ENCODE measurements at regions not wholly inside any gene's neighbourhood (a gene's known extent, or its start where the extent isn't known, plus 50 kb on each side); places are given as distances from the start of the nearest gene placed in this dataset.

DNA sequence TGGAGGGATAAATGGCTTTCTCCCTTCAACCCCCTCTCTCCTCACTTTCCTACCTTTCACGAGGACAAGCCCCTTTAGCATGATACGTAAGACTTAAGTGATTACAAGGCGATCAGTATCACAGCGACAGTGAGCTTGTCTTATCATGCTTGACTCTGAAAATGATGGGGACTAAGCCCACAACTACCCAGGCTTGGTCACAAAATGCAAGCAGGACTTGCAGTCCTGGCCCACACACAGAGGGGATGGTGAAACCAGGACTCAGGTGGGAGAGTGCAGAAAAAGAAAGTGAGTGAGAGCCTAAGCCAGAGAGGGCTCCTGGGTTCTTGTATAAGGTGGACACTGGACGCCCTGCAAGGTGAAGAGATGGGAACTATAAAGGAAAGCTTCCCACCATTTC, 95.7 kb upstream of the ARL4C start:
- H3K4me3 ChIP-seq = no peak overlapping the region
- DNase-seq (no peak), ATAC-seq (no peak)
- H3K4me1 ChIP-seq = no peaks in the 10 kb centered on the region
- no peaks in the 10 kb centered on the region for H3K27me3 ChIP-seq
- 84% methylated on average over 5 of the region's 5 CpGs for WGBS (ENCODE audit: insufficient coverage, low coverage, low lambda C conversion rate, missing lambda C conversion rate)
- H3K27ac ChIP-seq = no peak overlapping the region
- H3K36me3 ChIP-seq = no peaks in the 10 kb centered on the region
- no peak for TF ChIP-seq POLR2A (IDR thresholded peaks at IDR 0.05)
- no peak for TF ChIP-seq CTCF (IDR thresholded peaks at IDR 0.05)
- no peaks in the 10 kb centered on the region for H3K9me3 ChIP-seq
- intact Hi-C loops (cut with DNase I) = no loop called here

DNA sequence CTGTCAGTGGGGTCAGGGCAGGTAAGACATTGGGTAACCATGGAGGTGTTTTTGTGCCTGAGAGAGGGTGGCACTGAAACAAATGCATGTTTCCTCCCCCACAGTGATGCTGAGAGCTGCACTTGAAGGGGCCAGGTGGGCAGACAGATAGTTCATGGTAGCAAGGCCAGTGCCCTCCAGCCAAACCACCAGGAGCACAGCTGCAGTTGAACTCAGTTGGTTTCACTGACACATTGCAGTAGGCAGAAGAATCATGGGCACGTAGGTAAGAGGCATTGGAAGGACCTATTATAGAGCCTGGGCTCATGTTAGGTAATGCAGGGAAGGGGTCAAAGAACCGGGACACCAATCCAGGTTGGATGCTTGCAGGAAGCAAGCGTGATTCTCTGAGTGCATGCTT, 93.2 kb upstream of the ARL4C start:
- Histone ChIP-seq H3K36me3 (no peaks in the 10 kb centered on the region), H3K4me3 (no peak overlapping the region), H3K27ac (no peak overlapping the region), H3K9me3 (no peaks in the 10 kb centered on the region), H3K4me1 (no peaks in the 10 kb centered on the region), H3K27me3 (no peaks in the 10 kb centered on the region)
- ATAC-seq = no peak
- intact Hi-C loops (cut with DNase I) = no loop called here
- no peak for DNase-seq
- TF ChIP-seq CTCF (IDR thresholded peaks at IDR 0.05) (no peak), POLR2A (IDR thresholded peaks at IDR 0.05) (no peak)
- 67% methylated on average over 1 of the region's 3 CpGs for WGBS (ENCODE audit: insufficient coverage, low coverage, low lambda C conversion rate, missing lambda C conversion rate)

GRCh38 chr2:234588054-234588430, 91.2 kb upstream of the ARL4C start:
- intact Hi-C loops (cut with DNase I) = no loop called here
- no peak overlapping the region for H3K4me3 ChIP-seq
- no peaks in the 10 kb centered on the region for H3K4me1 ChIP-seq
- ATAC-seq = no peak
- H3K9me3 ChIP-seq = no peaks in the 10 kb centered on the region
- H3K36me3 ChIP-seq = no peaks in the 10 kb centered on the region
- no peak for DNase-seq
- no peaks in the 10 kb centered on the region for H3K27me3 ChIP-seq
- WGBS (ENCODE audit: insufficient coverage, low coverage, low lambda C conversion rate, missing lambda C conversion rate) = 90% methylated on average over 4 of the region's 4 CpGs
- TF ChIP-seq POLR2A (IDR thresholded peaks at IDR 0.05) (no peak), CTCF (IDR thresholded peaks at IDR 0.05) (no peak)
- H3K27ac ChIP-seq = no peak overlapping the region

DNA sequence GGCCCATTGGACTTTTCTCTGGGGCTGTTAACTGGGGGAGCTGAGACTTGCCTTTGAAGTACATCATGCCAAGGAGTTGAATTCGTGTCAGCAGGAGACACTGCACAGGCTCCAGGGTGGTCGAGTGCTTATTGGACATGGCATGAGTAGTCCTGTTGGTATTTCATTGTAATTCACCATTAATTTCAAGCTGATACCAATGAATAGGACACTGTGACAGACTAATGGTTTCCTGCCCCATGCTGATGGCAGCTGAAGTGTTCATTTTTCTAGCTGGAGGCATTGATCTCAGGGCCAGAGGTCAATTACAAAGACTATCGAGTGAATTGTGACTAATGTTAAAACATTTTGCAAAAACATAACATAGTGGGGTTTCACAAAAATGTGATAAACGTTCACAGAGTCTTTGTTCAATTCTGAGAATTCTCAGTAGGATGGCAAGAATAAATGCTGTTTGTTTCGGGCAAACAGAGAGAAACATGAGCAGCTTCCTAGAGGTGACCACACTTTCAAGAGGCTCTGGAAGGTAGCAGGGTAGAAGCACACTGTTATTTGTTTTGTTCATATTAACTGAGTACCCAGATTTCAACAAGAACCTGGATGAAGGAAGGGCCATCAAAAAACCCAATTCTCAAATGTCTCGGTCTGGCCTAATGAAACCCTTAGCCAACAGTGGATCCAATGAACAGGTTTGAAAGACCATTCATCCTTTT, 90.6 kb upstream of the ARL4C start:
- Histone ChIP-seq H3K27me3 (no peaks in the 10 kb centered on the region), H3K9me3 (no peaks in the 10 kb centered on the region), H3K27ac (no peak overlapping the region), H3K4me3 (no peak overlapping the region), H3K4me1 (no peaks in the 10 kb centered on the region), H3K36me3 (no peaks in the 10 kb centered on the region)
- intact Hi-C loops (cut with DNase I) = no loop called here
- no peak for TF ChIP-seq CTCF (IDR thresholded peaks at IDR 0.05)
- no peak for TF ChIP-seq POLR2A (IDR thresholded peaks at IDR 0.05)
- WGBS (ENCODE audit: insufficient coverage, low coverage, low lambda C conversion rate, missing lambda C conversion rate) = 60% methylated on average over 4 of the region's 6 CpGs
- ATAC-seq (no peak), DNase-seq (no peak)

DNA sequence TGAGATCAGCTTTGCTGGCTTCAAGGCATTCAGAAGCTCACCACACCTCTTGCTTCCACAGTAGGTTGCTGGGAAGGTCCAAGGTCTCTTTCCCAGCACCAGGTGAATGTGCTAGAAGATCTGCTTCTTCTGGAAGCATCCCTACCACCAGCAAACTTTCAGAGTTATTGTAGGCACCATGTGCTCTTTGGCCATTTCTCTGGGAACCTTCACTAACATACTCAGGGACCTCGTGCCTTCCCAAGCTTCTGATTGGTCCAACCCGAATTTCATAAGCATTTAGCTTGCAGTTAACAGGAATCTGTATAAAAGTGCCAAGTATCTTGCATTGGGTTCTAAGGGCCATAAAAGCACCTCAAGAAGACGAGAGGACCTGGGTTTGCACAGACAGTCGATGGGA, 86.5 kb upstream of the ARL4C start:
- H3K9me3 ChIP-seq = no peaks in the 10 kb centered on the region
- TF ChIP-seq POLR2A (IDR thresholded peaks at IDR 0.05) = no peak
- no peak for TF ChIP-seq CTCF (IDR thresholded peaks at IDR 0.05)
- 74% methylated on average over 3 of the region's 4 CpGs for WGBS (ENCODE audit: insufficient coverage, low coverage, low lambda C conversion rate, missing lambda C conversion rate)
- DNase-seq (no peak), ATAC-seq (no peak)
- no peak overlapping the region for H3K4me3 ChIP-seq
- no peak overlapping the region for H3K27ac ChIP-seq
- no peaks in the 10 kb centered on the region for H3K27me3 ChIP-seq
- intact Hi-C loops (cut with DNase I) = no loop called here
- no peaks in the 10 kb centered on the region for H3K4me1 ChIP-seq
- H3K36me3 ChIP-seq = no peaks in the 10 kb centered on the region
